NCI-H1105 treated with DMSO at 0.1 percent for 48 hours (cell line): ENCODE measurements at regions not wholly inside any gene's neighbourhood (a gene's known extent, or its start where the extent isn't known, plus 50 kb on each side); places are given as distances from the start of the nearest gene placed in this dataset.
"Not testable (repeated sequence)": the region's sequence is repeated elsewhere in the genome, so short reads cannot be mapped to it uniquely, and the experiment has no call there.

ENCODE experiments used
- DNase-seq: peaks from one replicate; lab custom pipeline; 2025; lab: John Stamatoyannopoulos, UW

GRCh38 chr10:53430974-53431373, 658.4 kb upstream of the MBL2 start:
- DNase-seq = no peak

GRCh38 chr10:53430127-53430891, 657.7 kb upstream of the MBL2 start:
- DNase-seq = no peak

GRCh38 chr10:53422223-53422888, 649.8 kb upstream of the MBL2 start:
- no peak for DNase-seq

- no peak for DNase-seq
Measured at GRCh38 chr10:53412651-53413050, 640.1 kb upstream of the MBL2 start.

- DNase-seq = no peak
Measured at GRCh38 chr10:53406532-53406931, 633.9 kb upstream of the MBL2 start.

DNA sequence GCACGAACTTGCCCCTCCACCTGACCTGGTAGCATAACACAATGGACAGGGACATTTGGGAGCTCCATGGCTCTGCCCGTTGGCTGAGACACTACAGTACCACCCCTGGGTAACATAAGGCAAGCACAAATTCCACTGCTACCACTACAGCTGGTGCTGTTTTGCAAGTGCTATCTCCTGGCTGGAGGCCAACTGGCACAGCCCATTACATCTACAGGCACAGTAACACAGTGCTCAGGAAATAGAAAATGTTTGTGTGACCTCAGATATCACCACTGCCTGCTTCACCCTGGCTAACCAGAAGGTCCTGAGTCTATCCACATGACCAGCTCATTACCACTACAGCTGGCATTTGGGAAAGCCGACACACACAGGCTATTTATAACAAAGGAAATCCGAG, 631.1 kb upstream of the MBL2 start:
- DNase-seq = no peak

GRCh38 chr10:53402594-53402993, 630.0 kb upstream of the MBL2 start:
- DNase-seq = no peak

GRCh38 chr10:53401536-53401935, 629.0 kb upstream of the MBL2 start:
- DNase-seq = no peak

DNA sequence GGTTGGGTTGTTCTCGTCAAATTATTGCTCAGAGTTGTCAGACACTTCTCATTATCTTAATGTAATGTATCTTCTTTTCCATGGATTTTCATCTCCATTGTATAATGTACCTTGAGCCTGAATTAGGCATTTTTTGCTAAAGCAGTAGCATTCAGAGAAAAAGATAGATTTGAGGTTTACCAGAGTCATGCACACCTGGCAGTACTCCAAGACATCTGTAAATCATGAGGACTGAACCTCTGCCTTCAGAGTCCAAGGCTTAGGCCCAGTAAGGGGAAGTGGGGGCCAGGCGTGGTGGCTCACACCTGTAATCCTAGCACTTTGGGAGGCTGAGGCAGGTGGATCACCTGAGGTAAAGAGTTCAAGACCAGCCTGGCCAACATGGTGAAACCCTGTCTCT, 624.3 kb upstream of the MBL2 start:
- no peak for DNase-seq

GRCh38 chr10:53395449-53395848, 622.9 kb upstream of the MBL2 start:
- DNase-seq = no peak

- DNase-seq = no peak
Measured at GRCh38 chr10:53387562-53387961, 615.0 kb upstream of the MBL2 start.

- no peak for DNase-seq
Measured at GRCh38 chr10:53382543-53382942, 610.0 kb upstream of the MBL2 start.

DNA sequence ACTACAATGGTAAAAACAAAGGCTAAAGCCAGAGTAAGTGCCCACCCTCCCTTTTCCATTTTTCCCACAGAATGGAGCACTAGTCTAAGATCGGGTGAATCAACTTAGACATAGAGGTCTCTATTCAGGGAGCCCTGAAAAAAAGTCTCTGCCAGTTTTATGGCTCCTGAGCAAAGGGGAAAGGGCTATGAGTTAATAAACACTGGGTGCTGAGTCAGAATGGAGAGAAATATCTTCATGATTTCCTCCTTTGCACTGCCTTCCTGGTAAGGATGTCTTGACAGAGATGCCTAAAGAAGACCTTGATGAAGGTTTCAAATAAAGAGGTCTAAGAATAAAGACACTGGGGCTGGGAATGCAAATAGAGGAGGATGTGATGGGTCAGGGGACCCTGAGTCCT, 607.4 kb upstream of the MBL2 start:
- DNase-seq = no peak

GRCh38 chr10:53370347-53370746, 597.8 kb upstream of the MBL2 start:
- no peak for DNase-seq

- no peak for DNase-seq
Measured at GRCh38 chr10:53361936-53362335, 589.4 kb upstream of the MBL2 start.

DNA sequence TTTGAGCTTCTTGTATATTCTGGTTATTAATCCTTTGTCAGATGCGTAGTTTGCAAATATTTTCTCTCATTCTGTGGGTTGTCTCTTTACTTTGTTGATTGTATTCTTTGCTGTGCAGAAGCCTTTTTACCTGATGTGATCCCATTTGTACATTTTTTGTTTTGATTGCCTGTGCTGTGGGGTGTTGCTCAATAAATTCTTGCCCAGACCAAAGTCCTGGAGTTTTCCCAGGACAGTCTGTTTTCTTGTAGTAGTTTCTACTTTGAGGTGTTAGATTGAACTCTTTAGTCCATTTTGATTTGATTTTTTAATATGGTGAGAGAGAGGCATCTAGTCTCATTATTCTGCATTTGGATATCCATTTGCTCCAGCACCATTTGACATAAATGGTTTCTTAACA, 588.7 kb upstream of the MBL2 start:
- no peak for DNase-seq

- not testable (repeated sequence) for DNase-seq
Measured at GRCh38 chr10:53358978-53359377, 586.4 kb upstream of the MBL2 start.

DNA sequence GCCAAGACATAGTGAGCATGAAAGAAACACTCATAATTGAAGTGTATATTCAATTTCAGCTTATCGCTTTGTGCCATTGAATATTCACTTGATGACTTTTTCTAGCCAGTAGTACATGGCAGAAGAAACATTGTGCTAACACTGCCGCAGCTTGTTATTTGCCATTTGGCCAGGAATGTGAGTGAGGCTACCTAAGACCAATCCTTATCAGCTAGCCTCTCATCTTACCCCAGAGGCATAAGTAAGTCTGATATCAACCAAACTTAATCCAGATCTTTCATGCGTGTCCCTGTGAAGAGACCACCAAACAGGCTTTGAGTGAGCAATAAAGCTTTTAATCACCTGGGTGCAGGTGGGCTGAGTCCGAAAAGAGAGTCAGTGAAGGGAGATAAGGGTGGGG, 586.0 kb upstream of the MBL2 start:
- DNase-seq = no peak

GRCh38 chr10:53357587-53357986, 585.0 kb upstream of the MBL2 start:
- DNase-seq = no peak

DNA sequence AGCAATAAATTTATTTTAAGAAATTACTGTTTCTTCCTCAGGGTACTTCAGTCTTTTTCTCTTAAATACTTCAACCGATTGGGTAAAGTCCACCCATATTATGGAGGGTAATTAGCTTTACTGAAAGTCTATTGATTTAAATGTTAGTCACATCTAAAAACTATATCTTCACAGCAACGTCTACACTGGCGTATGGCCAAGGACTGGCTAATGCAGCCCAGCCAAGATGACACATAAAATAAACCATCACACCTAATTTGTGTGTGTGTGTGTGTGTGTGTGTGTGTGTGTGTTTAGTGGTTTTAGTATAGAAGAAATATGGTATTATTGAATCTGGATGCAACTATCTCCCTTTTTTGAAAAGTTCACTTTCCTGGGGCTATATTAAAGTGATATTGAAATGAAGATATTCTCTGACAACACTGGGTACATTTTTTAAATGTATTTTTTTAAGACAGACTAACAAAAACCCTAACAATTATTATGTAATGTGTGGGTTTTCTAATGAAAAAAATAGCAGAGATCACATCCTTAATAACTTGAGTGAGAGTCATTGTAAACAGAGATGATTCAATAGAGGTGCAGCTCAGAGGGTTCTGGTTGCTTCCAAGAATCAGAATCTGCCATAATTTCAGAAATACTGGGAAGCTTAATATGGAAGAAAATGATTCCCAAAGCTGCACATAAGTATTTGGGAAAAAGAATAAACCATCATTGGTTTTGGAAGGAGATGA, 584.2 kb upstream of the MBL2 start:
- no peak for DNase-seq

- not testable (repeated sequence) for DNase-seq
Measured at GRCh38 chr10:53342531-53342930, 569.9 kb upstream of the MBL2 start.

GRCh38 chr10:53338199-53338598, 565.6 kb upstream of the MBL2 start:
- DNase-seq = not testable (repeated sequence)

- not testable (repeated sequence) for DNase-seq
Measured at GRCh38 chr10:53335803-53336422, 563.3 kb upstream of the MBL2 start.
